Right renal cortex interstitium (tissue), 3 donors: ENCODE measurements at regions not wholly inside any gene's neighbourhood (a gene's known extent, or its start where the extent isn't known, plus 50 kb on each side); places are given as distances from the start of the nearest gene placed in this dataset.

Source experiments
- DNase-seq, 3 donors: peaks; one replicate each; pipeline ENCODE4 v3.0.0-alpha.2; 2013; ENCODE audit warnings: low read depth in 3 of 3, low spot score in 2 of 3

DNA sequence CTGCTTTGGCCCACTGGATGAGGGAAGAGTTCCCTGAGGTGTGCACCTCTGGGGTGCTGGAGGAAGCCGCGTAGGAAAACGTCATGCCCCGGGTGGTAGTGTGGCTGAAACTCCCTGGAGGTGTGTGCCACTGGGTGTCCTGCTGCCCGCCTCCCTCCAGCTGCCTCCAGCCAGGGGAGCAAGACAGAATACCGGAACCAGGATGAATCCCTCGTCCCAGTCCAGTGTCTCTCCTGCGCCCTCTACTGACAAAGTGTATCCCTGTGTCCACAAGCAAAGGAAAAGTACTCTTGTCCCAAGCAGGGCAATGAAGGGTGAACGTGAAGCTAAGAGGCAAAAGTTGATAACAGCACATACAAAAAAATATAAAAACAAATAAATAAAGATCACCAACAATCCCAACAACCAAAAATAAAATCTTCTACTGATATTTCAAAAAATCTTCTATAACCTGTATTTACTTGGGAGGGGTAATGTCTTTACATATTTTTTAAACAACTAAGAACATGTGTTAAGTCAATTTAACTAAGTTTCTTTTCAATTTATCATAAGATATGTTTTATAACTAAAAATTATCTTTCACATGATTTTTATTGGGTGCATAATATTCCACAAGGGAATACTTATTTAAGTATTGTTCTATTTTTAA is 437.6 kb downstream of the MAFB start:
- no peak for DNase-seq

DNA sequence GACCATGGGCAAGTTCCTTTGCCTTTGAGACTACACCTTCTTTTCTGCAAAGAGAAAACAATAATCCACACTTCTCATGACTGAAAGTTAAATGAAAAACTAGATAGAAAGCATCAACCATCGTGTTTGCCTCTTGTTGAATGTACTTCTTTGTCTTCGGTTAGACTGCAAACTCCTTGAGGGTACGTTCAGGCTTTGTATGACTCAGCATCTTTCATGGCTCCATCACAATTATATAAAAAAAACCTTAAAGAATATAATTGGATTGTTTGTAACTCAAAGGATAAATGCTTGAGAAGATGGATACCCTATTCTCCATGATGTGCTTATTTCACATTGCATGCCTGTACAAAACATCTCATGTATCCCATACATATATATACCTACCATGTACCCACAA is 439.2 kb downstream of the MAFB start:
- DNase-seq = no peak

DNA sequence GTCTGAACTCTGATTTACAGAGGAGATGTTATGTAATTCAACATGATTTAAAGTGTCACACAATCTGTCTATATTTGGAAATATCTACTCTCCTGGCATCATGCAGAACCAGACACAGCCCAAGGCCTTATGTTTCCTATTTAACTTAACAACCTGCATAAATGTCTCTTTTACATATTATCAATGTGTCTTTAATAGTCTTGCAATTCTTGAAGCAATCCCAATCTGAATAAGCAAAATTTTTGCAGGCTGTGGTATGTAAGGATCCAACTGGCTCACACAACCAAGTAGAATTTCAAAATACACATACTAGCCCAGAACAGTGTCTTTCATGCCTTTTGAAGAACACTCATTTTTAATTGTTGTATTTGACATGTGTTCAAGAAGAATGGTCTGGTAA is 443.2 kb downstream of the MAFB start:
- DNase-seq = no peak

DNA sequence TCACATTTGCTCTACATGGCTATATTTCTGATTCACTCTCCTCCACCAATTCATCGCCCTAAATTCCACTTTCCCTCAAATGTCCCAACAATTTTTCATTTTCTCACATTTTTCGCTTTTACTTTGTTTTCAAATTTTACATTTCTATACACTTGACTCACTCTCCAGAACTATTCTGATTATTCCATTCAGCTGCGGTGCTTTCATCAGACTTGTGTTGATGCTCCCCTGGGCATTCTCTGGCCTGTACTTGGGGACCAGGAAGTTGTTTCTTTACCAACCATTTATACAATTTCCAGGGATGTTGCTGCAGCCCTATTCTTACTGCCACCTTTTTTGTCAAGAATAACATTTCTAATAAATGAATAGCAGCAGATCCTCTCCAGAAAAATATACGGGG is 444.8 kb downstream of the MAFB start:
- no peak for DNase-seq

DNA sequence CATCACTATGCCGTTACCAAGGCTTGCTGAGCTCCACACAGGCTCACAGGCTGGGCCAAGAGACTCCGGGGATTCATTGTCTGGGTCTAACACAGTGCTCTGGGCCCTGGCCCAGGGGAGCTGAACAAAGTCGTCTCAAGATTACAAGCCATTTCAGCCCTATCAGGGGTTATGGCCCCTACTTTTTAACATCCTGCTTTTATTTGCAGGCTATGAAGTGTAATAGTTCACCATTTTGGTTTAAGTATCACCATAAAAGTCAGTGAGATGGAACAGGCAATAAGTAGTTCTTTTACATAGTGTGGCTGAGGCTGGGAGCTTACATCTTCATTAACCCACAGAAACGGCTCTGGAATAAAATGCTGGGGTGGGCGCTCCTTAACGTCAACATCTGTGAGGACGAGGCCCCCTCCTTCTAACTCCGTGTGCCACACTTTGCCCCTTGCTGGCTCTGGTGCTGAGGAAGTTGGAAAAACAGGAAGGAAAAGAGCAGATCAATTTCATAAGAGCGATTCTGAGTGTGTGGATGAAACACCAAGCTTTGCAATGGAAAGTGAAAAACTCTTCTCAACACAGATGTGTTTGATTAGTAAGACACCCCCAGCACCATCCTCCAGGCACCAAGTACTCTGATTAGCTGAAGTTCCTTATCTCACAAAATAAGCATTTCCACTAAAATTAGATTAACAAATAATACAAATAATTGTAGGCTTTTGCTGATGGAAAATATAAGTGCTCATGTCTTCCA is 447.3 kb downstream of the MAFB start:
- no peak for DNase-seq

DNA sequence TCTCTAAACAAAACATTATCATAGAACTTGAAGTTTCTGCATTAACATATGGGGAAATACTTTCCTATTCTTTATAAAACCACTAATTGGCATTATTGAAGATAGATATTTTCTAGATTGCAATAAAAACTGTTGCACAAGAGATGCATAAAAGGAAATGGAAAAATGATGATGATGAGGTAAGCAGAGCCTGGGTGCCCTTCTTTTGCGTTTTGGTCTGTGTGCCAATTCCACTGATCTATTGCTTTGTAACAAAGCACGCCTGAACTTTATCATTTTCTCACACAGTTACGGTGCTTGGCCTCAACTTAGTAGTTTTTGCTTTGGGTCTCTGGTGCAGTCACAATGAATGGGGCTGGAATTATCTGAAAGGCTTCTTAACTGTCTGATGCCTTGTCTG is 450.5 kb downstream of the MAFB start:
- DNase-seq = no peak

DNA sequence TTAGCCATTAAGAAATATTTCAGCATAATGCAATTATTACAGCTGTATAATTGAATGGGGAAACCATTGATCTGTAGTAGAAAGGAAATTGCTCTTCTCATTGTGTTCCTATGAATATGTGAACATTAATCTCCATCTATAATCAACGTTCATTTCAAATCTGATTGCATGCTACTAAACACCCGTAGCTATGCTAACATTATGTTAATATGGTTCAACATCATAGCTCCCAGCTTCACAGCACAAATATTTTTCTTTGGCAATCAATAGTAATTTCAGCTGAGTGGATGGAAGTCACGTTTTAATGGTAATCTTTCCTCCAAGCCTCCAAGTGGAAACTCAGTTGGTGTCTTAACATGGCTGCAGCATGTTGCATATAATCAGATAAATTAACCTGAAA is 454.4 kb downstream of the MAFB start:
- no peak for DNase-seq

DNA sequence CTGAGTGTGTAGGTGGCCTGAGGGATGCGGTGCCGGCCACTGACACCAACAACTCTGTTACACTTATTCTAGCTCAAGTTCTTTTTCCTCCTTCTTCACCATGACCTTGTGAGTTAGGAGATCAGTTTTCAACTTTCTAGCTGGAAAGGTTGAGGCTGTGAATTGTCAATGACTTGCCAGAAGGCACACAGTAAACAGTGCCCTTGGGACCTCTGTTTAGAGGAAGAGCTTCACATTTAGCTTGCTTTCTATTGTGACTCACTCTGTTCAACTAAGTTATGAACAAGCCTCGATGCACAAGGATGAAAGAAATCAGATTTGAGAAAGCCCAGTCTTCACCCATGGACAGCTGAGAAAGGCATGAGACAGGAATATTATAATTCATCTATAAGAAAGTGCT is 455.6 kb downstream of the MAFB start:
- no peak for DNase-seq

DNA sequence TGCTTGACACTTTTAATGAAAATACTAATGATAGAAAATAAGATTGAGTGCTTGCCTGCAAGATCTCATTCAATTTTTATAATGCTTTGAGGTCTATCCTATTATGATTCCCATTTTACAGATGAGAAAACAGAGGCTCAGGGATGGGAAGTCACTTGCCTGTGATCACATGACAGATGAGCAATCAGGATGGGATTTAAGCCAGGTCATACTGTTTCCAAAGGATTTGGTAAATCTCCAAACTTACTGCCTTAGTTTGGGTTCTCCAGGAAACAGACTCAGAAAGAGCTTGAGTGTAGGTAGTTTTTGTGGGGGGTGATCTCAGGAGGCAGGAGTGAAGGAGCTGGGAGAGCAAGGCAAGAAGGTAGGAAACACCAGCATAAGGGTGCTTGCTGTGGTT is 456.3 kb downstream of the MAFB start:
- no peak for DNase-seq

DNA sequence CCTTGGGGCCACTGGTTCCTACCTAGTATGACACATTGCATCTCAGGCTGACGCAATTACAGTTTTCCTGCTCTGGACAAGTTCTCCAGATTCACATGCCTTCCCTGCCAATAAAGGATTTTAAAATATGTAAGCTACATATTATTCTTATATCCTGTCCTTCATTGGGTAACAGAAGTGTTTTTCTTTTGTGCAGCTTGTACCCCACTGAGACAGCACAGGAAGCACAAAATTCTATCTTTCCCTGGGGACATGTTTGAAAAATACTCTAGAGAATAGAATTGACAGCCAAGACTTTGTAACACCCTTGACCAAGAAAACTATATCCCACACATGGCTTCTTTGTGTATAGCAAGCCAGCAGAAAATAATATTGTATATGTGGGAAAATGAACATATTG is 456.8 kb downstream of the MAFB start:
- DNase-seq = no peak

DNA sequence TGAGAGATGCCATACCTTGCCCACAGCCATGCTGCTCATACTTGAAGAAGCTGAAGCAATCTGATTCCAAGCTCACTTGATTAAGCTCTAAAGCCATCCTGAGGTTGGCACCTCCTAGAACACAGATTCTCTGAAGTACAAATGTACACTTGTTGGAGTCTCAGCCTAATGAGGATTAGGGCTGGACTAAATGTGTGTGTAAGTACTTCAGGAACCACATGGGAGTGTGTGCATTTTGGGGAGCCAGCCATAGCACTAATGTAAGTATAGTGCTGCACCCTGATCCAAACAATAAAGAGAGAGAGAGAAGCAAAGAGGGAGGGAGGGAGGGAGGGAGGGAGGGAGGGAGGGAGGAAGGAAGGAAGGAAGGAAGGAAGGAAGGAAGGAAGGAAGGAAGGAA is 458.6 kb downstream of the MAFB start:
- no peak for DNase-seq

DNA sequence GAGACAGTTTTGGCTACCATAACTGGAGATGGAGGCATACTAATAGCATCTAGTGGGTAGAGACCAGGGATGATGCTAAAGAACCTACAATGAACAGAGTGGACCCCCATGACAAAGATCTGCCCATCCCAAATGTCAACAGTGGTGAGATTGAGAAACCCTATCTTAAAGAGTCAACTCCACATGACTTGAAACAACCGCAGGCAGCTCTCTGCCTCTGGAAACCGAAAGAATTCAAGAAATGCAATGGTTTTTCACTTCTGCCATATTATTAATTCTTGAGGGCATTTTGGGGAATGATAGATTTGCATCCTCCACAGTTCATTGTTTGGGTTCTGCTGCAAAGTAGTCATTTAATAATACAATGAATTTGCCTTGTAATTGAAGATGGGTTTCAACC is 463.4 kb downstream of the MAFB start:
- no peak for DNase-seq

DNA sequence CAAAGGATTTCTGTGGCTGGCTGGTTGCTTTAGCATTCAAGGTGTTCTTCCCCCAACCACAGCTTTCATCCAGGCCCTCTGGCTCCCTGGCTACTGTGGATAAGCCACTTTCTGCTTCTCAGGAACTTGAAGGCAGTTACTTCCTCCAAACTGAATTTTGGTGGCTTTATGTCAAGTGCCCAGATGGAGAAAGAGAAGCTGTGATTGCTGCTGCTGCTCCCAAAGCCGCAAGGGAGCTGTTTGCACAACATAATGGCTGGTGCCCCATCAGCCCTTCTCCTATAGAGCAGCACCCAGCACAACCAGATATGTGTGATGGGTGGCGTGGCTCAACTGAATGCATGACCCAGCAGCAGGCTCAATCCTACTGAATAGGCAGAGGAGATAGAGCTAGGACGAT is 465.2 kb downstream of the MAFB start:
- no peak for DNase-seq

DNA sequence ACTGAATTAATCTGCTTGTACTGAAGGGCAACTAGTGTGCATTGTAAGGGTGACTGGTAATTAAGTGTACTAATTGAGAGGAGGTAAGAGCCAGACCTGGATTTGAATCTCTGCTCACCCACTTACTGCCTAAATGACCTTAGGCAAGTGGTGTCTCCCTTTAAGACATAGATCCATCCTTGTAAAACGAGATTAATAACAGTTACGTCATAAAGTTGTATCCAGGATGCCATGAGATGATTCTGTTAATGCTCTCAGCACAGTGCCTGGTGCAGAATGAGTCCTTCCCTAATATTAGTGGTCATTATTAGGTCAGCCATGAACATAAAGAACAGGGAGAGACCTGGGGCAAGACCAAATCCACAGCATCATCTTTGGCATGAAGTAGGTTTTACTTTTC is 470.1 kb downstream of the MAFB start:
- DNase-seq = no peak

DNA sequence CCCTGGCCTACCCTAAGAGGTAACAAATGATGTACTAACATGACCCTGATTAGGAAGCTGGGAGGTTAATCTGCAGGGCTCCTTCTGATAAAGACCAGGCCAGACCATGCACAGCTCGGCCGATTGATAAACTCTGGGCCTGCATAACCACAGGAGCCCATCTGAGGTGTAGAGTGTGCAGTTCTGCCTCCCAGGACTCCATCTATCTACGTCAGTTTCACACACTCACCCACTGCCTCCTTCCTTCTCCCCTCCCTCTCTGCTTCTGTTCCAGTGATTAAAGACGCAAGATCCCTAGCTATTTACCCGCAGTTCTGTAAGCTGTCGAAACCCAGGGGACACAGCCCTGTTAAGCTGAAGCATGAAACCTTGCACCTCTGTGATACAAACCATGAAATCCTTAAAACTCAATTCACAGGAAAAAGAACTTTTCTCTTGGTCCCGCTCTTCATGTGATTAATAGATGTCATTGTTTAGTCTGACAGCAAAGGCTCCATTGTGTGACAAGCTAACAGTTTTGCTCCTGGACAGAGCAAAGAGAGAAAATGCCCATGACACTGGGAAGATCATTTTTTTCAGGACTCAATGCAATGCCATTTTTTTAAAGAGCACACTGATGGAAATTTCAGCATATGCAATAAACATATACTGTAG is 470.6 kb downstream of the MAFB start:
- no peak for DNase-seq

DNA sequence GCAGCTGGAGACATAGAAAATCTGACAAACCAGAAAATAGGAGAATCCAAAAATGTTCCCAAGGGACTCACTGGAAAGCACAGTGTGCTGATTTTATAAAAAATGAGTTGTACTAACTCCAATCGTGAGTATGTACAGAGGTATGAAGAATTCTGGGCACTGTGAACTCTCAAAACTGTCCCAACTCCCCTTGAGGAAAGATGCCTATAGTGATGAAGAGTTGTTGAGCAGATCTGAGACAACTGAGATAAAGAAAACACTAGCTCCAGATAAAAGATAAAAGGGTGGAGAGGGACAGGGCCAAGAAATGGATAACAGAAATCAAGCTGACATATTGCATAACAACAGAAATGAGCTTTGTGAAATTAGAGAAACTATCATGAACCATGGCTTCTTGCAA is 481.4 kb downstream of the MAFB start:
- no peak for DNase-seq

DNA sequence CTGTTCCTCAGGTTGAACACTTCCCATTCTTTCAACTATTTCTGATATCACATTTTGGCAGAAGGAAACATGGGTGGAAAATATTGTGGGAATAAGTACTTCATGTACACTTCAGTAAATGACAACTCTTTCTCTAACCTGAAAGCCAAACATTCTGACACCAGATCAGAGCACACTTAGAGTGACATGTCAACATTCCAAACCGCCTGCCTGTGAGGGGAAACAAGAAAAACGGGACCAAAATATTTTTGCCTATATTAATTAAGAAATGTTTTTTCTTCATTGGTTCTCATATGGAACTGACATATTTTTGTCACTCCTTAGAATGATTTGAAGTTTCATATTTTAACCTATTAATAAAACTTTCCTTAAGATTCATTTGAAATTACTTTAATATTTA is 483.1 kb downstream of the MAFB start:
- no peak for DNase-seq

DNA sequence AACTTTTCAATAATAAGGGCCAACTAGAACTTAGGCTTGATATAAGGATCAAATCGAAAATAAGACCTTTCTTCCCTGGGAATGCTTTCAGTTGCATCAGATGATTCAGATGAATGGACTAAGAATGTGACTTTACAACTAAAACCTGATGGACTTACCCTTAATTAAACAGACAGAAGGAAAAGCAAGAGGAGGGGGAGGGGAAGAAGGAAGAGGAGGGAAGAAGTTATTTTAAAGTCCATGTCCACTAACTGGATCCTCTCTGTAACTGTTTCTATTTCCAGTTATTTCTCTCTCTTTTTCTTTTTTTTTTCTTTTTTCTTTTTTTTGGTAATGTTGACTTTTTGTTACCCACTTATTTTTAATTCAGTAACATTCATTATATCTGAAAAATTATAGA is 486.0 kb downstream of the MAFB start:
- DNase-seq = no peak

DNA sequence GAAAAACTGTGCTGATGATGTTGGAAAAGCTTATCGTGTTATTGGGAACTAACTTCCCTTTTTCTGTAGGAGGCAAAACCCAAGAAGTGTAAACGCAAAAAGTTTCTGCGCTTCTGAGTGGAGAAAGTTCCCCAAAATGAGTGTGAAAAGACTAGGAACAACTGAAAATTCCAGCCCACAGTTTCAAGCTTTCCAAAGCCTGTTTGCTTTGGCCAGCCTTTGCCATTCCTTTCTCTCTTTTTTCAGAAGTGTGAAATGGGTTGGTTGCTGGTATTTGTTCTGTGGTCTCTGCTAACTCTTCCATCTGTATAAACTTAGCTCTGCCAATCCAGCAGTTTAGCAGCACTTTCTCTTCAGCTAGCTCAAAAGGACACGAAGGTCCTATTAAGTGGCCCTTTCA is 491.3 kb downstream of the MAFB start:
- DNase-seq = peak in 1 of 3 donors; percentile 24

DNA sequence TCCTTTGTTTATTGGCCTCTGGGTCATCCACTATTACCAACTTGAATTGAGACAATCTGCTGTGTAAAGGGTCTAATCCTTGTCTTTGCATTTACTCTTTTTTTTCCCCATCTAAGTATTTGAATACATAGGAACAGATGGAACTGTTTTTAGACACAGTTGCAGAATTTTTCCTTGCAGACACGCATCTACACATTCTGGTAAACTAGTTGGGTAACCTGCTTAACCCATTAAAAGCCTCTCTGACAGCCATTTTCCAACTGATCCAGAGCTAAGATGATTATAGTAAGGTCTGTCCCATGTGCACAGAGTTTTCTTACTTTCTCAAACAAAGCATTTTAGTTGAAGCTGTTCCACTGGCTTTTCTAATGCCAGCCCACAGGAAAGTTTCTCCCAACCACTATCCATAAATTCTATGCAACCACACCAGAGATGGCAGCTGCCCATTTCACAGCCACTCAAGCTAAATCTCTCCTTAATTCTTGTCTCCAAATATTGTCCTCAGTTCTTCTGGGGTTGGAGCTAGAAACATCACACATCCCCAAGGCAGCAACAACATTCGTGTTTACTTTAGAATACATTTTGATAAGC is 492.1 kb downstream of the MAFB start:
- DNase-seq = no peak

DNA sequence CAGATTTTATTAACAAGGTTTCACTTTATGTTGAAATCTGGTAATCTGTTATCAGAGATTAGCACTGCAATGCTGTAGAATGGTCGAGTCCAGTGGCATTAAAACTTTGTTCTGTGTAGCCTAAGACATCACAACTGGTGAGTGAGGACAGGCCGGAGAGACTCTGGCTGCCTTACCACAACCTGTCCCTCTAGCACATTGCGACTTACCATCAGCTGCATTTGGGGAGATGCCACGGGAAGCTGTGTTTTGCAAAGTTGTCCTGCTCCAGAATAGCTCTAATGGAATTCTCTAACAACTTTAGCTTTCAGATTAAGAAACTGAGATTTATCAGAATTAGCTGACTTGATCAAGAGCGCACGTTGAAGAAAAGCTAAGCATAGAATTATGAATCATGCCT is 493.3 kb downstream of the MAFB start:
- no peak for DNase-seq

DNA sequence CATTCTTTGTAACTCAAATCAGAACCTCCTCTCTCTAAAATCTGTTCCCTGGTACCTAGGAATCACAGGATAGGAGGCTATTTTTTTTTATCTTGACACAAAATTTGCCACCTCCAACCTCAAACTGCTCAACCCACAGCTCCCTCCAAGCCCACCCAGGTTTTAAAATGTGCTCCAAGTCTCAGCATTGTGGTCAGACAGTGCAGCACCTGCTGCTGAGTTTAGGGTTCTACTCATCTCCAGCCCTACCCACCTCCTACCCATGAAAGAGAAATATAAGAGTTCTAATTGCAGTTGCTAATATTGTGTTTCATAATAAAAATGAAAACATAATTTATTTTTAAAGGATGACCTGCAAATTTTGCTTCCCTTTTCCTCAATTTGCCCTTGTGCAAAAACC is 496.5 kb downstream of the MAFB start:
- DNase-seq = no peak
